DND-41 (cell line): ENCODE measurements at regions not wholly inside any gene's neighbourhood (a gene's known extent, or its start where the extent isn't known, plus 50 kb on each side); places are given as distances from the start of the nearest gene placed in this dataset.

Experiments
- ATAC-seq: fragments of 200-7000 bp; cut with Tn5 transposase; 3 replicates; pipeline ENCODE4 v1.9.1; 2021; ENCODE audit warnings: low read depth; ENCODE audit not compliant: insufficient read depth
- DNase-seq: peaks from one replicate; pipeline ENCODE4 v3.0.0-alpha.2; 2020
- H2AFZ ChIP-seq: 2 replicates; pipeline ENCODE4 v1.6.0; 2012; ENCODE audit warnings: low read depth, low read length
- H3K27ac ChIP-seq: 2 replicates; pipeline ENCODE4 v1.5.1; 2012; ENCODE audit warnings: low read length, inconsistent platforms
- H3K27me3 ChIP-seq: fragments of 200-600 bp; sonication (generic); 2 replicates; pipeline ENCODE4 v1.6.0; 2012; ENCODE audit warnings: low read length, mild to moderate bottlenecking, inconsistent platforms; ENCODE audit not compliant: insufficient read depth, poor library complexity
- H3K36me3 ChIP-seq: 2 replicates; pipeline ENCODE4 v1.5.1; 2012; ENCODE audit warnings: low read length, inconsistent platforms; ENCODE audit not compliant: insufficient read depth
- H3K4me1 ChIP-seq: 2 replicates; pipeline ENCODE4 v1.5.1; 2012; ENCODE audit warnings: mild to moderate bottlenecking, low read length; ENCODE audit not compliant: insufficient read depth
- H3K4me2 ChIP-seq: 2 replicates; pipeline ENCODE4 v1.6.0; 2012; ENCODE audit warnings: mild to moderate bottlenecking, moderate library complexity, low read length, inconsistent platforms; ENCODE audit not compliant: insufficient read depth
- H3K4me3 ChIP-seq, 2 experiments: fragments of 200-600 bp in 1 of 2; shearing (Covaris generic) in 1 of 2; 2 replicates each; pipeline ENCODE4 v1.5.1; 2012 to 2016; ENCODE audit warnings: inconsistent platforms in 2 of 2, low read length in 2 of 2, mild to moderate bottlenecking in 2 of 2, low read depth in 1 of 2, moderate library complexity in 1 of 2
- H3K79me2 ChIP-seq: 2 replicates; pipeline ENCODE4 v1.6.0; 2012; ENCODE audit warnings: low read length, inconsistent platforms; ENCODE audit not compliant: insufficient read depth
- H3K9ac ChIP-seq: 2 replicates; pipeline ENCODE4 v1.6.0; 2012; ENCODE audit warnings: low read depth, mild to moderate bottlenecking, inconsistent platforms, low read length, moderate library complexity
- H3K9me3 ChIP-seq: 2 replicates; pipeline ENCODE4 v1.5.1; 2012; ENCODE audit warnings: low read length, moderate library complexity, mild to moderate bottlenecking, inconsistent platforms; ENCODE audit not compliant: insufficient read depth, severe bottlenecking
- H4K20me1 ChIP-seq: 2 replicates; pipeline ENCODE4 v1.6.0; 2012; ENCODE audit warnings: low read length; ENCODE audit not compliant: insufficient read depth
- EZH2 ChIP-seq: IDR thresholded peaks from 3 replicates; pipeline ENCODE4 v1.6.1; 2012; ENCODE audit warnings: borderline replicate concordance, low read depth, mild to moderate bottlenecking, moderate library complexity, low read length, inconsistent platforms; ENCODE audit not compliant: severe bottlenecking
- TF ChIP-seq, protein P1 (sequence below): IDR thresholded peaks from 2 replicates; pipeline ENCODE4 v1.5.1; 2012; ENCODE audit warnings: borderline replicate concordance, low read length, moderate library complexity, mild to moderate bottlenecking; ENCODE audit not compliant: poor library complexity, severe bottlenecking; ENCODE audit errors: extremely low read depth

DNA sequence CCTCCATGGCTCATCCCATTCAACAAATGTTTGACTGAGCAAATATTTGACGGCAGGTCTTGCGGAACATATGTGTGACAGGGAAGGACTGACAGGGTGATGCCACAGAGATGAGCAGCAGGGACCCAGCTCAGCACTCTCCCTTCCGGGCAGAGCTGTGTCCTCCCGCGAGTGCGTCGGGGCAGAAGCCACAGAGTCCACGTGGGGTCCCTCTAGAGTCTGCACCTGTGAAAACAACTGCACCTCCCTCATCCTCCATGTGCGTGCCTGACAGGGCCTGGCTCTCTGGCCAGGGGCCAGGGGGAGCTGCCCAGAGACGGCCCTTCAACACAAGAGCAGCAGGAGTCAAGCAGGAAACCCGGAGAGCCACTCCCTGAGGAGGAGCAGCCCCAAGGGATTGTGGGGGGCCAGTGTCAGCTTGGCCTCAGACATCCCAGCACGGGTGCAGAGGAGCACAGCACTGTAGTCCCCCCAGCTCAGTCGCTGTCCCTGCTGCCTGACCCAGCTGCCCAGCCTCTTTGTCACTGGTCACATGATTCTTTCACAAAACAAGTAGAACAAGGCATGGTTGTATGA is 83.6 kb upstream of the TMEM72 start:
- no peak for ATAC-seq
- TF ChIP-seq, protein P1, sequence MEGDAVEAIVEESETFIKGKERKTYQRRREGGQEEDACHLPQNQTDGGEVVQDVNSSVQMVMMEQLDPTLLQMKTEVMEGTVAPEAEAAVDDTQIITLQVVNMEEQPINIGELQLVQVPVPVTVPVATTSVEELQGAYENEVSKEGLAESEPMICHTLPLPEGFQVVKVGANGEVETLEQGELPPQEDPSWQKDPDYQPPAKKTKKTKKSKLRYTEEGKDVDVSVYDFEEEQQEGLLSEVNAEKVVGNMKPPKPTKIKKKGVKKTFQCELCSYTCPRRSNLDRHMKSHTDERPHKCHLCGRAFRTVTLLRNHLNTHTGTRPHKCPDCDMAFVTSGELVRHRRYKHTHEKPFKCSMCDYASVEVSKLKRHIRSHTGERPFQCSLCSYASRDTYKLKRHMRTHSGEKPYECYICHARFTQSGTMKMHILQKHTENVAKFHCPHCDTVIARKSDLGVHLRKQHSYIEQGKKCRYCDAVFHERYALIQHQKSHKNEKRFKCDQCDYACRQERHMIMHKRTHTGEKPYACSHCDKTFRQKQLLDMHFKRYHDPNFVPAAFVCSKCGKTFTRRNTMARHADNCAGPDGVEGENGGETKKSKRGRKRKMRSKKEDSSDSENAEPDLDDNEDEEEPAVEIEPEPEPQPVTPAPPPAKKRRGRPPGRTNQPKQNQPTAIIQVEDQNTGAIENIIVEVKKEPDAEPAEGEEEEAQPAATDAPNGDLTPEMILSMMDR = no peak
- no peak for TF ChIP-seq EZH2
- Histone ChIP-seq H3K27me3 (peaks cover 6% of the 10 kb centered on the region), H3K9me3 (no peaks in the 10 kb centered on the region), H3K4me1 (no peaks in the 10 kb centered on the region), H3K4me2 (no peak overlapping the region), H3K4me3 (no peak overlapping the region), H3K79me2 (no peaks in the 10 kb centered on the region), H3K36me3 (no peaks in the 10 kb centered on the region), H4K20me1 (0 out of 2 replicates have a peak, but pooled peaks cover 2% of the 10 kb centered on the region), H2AFZ (no peak overlapping the region), H3K9ac (no peak overlapping the region), H3K27ac (no peak overlapping the region)
- DNase-seq = no peak

DNA sequence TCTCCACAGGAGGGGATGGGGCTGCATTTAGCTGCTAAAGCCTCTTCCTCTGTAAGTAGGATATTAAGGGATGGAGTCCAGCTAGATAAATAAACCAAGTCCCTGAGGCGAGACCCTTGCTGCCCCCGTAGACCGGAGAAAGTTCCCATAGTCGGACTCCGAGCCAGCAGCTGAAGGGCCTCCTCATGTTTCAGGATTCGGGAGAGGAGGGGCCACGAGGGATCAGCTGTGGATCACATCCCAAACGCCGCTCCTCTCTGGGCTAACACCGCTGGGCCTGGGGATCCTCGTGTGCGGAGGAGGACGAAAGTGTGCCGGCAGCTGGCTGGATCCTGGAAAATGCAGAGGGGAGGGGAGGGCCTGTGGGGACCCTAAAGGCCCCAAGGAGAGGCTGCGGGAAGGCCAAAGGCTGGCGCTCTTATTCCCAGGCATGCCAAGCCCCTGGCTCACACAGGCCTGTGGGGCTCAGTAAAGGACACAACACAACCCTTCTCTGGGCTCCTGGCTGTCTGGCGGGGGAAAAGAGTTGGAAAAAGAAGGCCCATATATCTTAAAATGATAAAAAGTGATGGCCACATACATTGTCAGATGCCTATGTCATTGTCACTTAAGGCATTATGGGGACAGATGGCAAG is 82.5 kb upstream of the TMEM72 start:
- no peaks in the 10 kb centered on the region for H3K79me2 ChIP-seq
- H3K4me1 ChIP-seq = no peaks in the 10 kb centered on the region
- no peaks in the 10 kb centered on the region for H3K9me3 ChIP-seq
- H4K20me1 ChIP-seq = 0 out of 2 replicates have a peak, but pooled peaks cover 2% of the 10 kb centered on the region
- H2AFZ ChIP-seq = no peak overlapping the region
- no peak for TF ChIP-seq EZH2
- TF ChIP-seq, protein P1 = no peak
- H3K4me2 ChIP-seq = no peak overlapping the region
- no peak for ATAC-seq
- H3K27ac ChIP-seq = no peak overlapping the region
- no peak overlapping the region for H3K9ac ChIP-seq
- H3K36me3 ChIP-seq = no peaks in the 10 kb centered on the region
- no peak overlapping the region for H3K4me3 ChIP-seq
- H3K27me3 ChIP-seq = peaks cover under 1% of the 10 kb centered on the region
- DNase-seq = no peak

DNA sequence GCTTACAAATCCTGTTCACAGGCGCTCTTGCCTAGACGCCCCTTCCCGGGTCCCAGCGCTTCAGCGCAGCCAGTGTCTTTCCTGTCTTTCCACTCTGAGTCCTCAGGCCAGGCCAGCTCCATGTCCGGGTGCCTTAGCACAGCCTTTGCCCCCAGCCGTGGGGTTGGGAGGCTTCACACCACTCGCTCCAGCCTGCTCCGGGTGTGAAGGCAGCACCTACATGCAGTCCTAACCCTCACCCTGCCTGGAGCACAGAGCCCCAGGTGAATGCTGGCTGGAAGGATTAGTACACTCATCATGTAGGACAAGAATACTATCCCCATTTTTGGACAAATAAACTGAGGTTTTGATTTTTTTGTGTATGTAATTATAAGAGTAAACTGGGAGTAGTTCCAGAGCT is 81.7 kb upstream of the TMEM72 start:
- Histone ChIP-seq H3K27me3 (no peaks in the 10 kb centered on the region), H3K9me3 (no peaks in the 10 kb centered on the region), H3K4me3 (no peak overlapping the region), H3K4me1 (no peaks in the 10 kb centered on the region), H3K4me2 (no peak overlapping the region), H3K9ac (no peak overlapping the region), H2AFZ (no peak overlapping the region), H4K20me1 (0 out of 2 replicates have a peak, but pooled peaks cover 2% of the 10 kb centered on the region), H3K36me3 (no peaks in the 10 kb centered on the region), H3K79me2 (no peaks in the 10 kb centered on the region), H3K27ac (no peak overlapping the region)
- ATAC-seq (no peak), DNase-seq (no peak)
- no peak for TF ChIP-seq EZH2
- TF ChIP-seq, protein P1 = no peak
